Eye (tissue), 1 donor: ENCODE measurements at regions not wholly inside any gene's neighbourhood (a gene's known extent, or its start where the extent isn't known, plus 50 kb on each side); places are given as distances from the start of the nearest gene placed in this dataset.
"Not testable (repeated sequence)": the region's sequence is repeated elsewhere in the genome, so short reads cannot be mapped to it uniquely, and the experiment has no call there.

Experiments
- DNase-seq: peaks from one replicate; pipeline ENCODE4 v3.0.0-alpha.2; 2015

DNA sequence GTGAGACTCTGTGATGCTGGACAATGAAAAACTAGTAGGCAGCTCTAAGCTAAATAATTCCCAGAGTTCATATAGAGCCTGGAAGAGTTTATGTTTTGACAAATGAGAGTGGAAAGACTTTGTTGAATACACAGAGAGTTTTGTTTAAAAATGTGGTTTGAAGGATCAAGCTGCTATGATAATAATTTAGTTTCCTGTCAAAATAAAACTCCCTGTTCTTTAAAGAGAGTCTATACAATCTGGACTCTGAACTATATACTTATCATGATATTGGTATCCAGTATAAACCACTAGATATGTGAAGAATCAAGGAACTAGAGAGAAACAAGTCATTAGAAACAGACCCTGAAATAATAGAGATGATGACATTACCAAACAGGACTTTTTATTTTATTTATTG, 158.6 kb downstream of the C4orf33 start:
- DNase-seq: no peak

DNA sequence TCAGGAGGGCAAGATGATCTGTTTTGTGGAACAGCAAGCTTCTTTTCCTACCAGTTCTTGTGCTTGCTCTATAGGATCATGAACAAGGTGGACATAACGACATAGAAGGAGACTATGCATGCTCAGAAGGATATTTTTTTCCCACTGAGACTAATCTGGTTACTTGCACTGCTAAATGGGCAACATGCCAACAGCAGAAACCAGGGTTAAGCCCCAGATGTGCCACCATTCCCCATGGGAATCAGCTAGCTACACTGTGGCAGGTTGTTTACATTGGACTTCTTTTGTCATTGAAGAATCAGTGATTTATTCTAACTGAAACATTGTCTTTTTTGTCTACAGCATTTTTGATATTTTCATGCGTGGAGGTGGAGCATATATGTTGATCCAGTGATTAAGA, 165.6 kb downstream of the C4orf33 start:
- DNase-seq: no peak

DNA sequence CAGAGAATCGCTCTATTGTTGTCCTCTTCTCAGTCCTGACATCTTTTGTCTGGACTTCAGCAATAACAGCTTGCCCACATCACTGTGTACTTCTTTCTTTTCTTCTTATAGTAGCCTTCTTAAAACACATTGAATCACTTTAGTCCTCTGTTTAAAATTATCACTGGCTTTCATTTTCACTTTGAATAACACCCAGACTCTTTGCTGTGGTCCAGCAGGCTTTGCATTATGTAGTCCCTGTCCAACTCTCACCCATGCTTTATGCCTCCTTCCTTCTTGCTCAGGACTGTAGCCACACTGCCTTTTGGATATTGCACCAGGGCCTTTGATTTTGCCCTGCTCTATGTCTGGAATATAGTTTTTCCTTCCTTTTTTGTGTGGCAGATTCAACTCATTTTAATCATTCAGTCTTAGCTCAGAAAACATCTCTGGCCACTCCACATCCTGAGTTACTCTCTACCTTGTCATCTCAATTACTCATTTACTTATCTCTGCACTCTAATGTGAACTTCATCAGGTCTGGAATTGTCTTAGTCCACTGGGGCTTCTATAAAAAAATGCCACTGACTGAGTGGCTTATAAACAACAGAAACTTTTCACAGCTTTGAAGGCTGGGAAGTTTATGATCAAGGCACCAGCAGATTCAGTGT, 168.2 kb downstream of the C4orf33 start:
- no peak for DNase-seq

DNA sequence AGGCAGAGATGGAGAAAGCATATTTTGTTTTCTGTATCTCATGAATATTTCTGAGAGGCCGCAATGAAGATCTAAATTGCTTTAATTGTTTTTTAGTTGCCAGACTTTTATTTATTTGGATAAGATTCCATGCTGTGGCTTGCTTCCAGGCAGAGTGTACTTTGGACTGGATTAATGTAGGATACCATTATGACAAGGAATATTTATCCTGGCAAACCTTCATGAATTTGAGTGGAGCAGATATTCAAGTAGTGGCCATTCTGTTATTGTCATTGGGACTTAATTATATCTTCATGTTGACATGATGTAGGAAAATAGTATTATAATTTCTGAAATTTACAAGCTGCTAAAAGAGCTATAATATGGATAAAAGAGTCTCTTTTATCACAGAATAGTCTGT, 182.9 kb downstream of the C4orf33 start:
- peak; percentile 3 for DNase-seq

DNA sequence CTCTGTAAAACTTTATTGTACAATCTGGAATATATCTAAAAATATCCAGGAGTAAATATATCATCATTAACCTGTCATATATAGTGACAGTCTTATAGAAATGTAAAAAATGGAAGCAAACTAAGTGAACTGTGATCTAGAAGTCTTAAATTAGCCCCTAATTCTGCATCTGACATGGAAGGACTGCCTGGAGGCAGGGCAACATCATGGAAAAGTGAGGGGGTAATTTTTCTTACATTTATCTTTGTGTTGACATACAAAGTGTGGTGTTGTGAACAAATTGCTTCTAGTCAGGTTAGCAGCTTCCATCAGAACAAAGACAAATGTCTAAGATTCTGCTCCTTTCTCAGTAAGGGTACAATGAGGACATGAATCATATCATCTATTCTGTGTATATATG, 186.3 kb downstream of the C4orf33 start:
- no peak for DNase-seq

DNA sequence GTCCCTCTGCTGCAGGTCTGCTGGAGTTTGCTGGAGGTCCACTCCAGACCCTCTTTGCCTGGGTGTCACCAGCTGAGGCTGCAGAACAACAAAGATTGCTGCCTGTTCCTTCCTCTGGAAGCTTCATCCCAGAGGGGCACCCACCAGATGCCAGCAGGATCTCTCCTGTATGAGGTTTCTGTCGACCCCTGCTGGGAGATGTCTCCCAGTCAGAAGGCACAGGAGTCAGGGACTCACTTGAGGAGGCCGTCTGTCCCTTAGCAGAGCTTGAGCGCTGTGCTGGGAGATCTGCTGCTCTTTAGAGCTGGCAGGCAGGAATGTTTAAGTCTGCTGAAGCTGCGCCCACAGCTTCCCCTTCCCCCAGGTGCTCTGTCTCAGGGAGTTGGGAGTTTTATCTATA, 196.2 kb downstream of the C4orf33 start:
- DNase-seq: not testable (repeated sequence)

DNA sequence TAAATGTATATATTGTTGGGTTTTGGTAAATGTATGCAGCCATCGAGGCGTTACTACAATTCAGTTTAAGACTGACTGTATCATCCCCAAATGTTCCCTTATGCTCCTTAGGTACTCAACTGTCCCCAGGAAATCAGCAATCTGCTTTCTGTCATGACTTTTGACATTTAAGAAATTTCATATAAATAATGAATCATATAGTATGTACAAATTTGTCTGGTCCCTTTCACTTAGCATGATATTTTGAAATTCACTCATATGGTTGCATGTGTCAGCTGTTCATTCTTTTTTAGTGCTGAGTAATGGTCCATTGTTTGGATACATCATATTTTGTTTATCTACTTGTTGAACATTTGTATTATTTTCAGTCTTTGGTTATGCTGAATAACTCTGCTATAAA, 218.8 kb downstream of the C4orf33 start:
- DNase-seq: no peak

DNA sequence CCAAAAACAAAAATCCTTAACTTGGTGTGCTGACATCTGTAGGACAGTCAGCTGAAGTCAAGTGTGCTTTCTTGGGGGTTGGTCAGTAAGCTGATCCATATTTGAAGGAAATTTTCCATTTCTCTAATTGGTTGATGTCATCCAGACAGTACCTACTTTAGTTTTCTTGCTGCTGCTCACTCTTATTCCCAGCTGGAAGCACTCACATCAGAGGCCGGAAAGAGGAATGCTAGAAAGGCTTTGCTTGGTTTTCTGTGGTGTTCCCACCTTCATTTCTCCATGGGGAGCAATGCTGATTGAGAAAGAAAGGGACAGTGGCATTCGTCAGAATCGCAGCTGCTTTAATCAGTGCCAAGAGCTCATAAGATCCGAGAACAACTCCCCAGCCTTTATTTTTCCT, 227.0 kb downstream of the C4orf33 start:
- peak; percentile 23 for DNase-seq

DNA sequence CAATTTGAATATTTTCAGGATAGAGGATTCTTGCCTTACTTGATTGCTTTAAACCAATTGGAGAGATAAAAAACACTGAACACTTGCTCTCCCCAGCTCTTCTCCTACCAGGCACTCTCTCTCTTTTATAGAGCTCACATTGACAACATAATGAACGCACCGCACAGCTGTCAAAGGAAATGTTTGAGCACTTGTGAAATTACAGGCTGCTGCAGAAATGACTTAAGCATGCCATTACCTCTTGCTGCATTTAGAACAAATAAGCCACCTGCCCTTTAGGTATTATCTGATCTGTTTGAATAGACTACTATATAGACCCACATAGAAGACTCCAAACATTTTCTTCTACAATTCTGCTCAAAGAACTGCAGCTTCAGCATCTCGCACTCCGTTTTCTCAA, 227.7 kb downstream of the C4orf33 start:
- DNase-seq: peak; percentile 50

DNA sequence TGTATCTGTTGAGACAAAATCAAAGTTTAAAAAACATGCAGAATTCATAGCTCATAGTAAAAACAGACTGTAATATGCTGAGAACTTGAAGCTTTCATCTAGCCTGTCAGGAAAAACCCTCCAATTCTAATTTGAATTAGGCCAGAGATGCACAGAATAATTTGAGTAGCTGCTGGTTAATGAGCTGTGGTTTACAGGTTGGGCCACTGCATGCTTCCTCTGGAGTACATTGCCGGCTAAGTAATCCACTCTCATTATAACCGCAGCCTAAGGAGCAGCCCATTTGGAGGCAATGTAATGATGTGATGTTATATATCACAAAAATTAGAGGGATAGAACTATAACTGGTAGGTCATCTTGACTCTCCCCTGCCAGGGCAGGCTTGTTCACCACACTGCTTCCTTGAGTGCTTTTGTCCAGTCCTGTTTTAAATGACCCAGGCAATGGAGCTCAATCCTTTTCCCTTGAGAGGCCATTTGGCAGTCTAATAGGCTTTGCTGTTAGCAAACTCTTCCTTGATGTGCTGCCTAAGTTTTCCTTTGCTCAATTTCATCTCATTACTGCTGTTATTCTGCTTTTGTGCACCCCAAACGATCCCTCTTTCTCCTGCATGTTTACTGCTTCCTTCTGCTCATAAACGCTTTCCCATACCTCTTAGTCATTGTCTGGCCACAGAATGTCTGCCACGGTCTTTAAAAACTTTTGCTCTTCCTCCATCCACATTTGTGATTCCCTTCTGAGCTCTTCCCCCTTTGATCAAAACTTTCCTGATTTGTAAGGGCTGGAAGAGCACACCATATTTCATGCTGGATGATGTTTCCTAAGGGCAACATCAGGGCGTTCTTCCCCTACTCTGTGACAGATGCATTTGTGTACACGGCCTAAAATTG, 230.9 kb downstream of the C4orf33 start:
- DNase-seq: peak; percentile 48

DNA sequence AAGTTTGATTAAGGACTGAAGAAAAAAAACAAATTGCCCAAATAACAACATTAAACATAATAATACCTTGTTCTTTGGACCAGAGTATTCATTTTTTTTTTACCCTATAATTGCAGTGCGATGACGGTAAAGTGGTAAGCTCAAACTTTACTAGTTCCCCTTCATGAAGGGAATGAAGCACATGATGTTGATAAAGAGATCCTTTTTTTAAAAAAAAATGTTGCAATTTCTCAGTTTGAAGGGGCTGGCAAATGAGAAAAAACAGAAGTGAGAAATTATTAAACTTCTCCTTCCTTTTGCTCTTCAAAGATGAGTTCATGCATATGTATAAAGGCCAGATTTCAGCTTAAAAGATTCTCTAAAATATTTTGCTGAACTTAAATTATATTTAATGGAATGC, 231.7 kb downstream of the C4orf33 start:
- DNase-seq: no peak

DNA sequence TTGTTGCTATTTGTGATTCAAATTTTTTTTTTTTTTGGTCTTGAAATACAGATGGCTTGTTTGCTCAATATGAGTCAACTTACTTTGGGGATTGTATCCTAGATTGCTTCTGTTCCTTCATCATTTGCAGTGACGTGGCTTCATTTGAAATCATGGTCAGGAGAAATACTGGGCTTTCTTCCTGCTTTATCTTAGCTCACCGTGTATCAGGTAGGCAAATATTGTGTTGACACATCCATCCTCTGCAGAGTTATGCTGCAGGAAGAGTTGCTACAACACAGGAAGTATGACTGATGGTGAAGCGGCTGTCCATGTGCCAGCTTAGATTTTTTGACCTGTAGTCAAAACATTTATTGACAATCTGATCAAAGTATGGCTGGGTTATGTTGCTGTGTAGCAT, 232.2 kb downstream of the C4orf33 start:
- no peak for DNase-seq

DNA sequence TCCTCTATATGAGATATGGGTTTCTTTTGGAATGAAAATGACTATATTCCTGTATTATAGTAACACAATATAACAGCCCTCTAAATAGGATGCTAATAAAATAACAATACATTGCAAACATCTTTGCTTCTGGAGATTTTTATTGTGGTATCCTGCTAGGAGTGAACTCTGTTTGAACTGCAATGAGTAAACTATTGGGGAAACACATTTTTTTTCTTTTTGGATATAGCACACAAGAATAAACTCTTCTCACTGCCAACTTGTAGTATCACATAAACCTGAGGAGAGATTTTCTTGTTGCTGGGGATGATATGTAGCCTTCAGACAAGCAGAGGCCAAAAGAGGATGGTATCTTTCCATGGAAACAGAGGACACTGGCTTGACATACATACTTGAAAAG, 238.2 kb downstream of the C4orf33 start:
- DNase-seq: no peak

DNA sequence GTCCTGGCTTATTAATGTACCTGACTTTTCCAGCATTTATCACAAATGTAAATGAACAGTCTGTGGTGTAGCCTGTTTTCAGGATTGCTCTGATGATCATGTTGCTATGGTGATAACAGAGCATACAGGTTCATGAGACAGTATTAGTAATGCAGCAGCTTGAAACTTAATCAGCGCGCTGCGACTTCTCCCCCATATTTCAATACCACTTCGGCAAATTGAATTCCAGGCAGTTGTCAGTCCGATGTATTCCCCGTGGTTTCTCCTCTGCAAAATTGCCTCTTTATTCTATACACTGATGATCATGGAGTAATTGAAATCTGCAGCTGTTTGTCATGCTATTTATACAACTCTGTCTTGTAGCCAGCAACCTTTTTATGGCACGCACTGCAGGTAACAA, 239.3 kb downstream of the C4orf33 start:
- DNase-seq: no peak

DNA sequence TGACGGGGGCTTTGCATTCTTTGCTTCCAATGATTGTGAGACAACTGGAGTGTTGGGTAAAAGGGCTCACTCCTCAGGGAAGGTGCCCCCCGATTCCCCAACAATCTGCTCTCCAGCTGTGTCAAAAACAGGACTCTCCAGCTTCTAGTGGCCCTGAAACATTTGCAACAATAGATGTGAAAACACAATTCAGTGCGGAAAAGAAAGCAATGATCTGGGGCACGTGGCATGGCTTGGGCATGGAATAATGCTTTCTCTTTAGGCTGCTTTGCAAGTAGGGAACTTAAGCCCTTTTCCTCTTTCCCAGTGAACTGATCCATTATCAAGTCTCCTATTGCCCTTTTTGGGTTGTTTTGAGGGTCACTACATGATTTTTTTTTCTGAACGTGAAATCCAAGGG, 239.9 kb downstream of the C4orf33 start:
- DNase-seq: no peak

DNA sequence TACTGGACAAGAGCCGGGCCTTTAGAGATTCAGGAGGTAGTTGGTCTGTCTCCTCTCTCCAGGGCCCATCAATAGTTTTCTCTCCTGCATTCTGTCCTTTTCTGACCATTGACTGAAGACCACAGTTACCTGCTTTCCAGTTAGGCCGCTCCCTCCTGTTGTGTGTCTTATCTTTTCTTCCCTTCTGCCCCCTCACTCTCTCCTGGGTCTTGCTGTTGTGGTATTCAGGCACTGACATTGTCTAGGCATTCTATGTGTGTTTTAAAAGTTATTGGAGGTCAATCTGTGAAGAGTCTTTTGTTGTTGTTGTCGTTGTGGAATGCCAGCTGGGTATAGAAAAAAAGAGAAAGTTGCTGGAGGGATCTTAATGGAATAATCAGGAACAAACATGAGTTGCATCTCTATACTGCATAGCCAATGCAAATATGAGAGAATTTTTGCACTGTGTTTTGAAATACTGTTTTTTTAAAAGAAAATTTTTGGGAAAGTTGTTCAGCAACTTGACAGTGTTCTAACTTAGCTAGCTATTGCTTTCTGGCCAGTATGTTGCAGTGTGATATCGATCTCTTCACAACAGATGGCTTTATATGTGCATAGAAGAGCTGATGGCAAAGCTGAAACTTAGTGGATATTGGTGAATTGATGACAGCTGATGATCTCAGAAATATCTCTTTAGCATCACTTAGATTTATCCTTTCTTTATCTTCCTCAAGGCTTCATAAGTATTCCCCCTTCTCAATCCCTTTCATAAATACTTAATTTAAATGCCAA, 240.7 kb downstream of the C4orf33 start:
- DNase-seq: no peak

DNA sequence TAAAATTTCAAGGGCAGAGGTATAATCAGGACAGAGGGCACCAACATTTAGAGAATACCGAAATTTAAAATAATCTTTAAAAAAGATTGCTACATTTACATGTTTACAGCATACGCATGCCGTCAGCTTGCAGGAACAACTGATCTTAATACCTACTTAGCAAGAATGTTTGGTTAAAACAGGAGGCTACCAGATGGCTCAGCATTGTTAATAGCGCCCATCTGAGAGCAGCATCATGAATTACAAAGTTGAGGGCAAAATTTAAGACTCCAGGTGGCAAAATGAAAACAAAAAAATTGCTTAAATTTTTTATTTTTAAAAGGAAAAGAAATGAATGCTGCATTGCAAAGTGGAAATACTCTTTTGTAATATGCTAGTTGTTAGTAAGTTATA, 241.3 kb downstream of the C4orf33 start:
- no peak for DNase-seq

DNA sequence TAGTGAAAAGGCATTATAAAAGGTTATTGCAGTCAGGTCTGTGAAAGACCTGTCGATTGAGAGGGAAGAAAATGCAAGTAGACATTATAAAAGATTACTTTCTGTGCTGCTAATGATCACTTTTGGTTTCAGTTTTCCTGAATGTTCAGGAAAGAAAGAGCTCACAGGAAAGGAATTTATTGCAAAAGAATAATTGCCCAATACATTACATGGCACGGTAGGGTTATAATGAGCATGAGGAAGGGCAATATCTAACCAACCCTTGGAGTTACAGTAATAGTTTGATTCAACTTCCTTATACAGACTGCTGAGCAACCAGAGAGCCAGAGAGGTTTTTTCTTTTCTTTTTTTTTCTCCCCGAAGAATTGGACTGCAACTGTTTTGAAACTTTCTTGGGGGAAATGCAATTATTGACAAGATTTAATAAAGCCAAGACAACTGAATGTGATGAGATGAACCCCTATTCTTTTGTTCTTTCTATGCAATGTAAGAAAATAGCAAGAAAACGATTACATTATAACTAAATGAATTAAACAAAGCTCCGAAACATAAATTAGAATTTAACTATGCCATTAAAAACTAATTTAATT, 247.0 kb downstream of the C4orf33 start:
- DNase-seq: peak; percentile 58

DNA sequence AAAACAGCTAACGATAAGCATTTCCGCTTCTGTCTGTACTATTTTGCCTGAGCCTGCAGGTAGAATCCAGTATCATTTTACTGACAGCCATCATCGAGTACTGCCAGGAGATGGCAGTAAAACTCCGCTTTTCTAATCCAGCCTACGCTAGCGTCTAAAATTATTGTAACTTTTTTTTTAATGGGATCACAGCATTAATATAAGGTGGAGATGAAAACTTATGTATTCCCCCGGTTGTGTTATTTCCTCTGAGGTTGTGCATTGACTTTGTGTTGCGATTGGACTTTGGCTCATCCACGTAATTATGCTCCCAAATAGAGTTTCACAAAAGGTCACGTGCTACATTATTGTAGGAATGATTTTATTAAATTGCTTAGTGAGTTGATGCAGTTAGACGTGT, 248.1 kb downstream of the C4orf33 start:
- DNase-seq: peak; percentile 71

DNA sequence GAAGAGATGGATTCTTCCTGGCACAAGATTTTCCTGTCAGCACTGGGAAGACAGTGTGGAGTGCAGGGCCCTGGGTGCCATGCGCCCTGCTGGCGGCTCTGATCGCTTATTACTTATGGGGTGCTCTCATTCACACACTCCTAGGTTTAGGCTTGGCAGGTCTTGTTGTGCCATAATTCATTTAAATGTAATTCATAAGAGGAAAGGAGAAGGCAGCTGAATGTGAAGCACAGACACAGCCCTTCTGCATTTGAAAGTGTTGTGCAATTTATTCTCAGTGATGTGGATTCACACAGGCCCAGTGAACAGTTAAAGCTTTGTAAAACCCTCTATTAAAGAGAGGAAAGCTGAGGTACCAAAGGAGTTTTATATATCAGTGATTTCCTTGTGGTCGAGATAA, 249.7 kb downstream of the C4orf33 start:
- DNase-seq: no peak

DNA sequence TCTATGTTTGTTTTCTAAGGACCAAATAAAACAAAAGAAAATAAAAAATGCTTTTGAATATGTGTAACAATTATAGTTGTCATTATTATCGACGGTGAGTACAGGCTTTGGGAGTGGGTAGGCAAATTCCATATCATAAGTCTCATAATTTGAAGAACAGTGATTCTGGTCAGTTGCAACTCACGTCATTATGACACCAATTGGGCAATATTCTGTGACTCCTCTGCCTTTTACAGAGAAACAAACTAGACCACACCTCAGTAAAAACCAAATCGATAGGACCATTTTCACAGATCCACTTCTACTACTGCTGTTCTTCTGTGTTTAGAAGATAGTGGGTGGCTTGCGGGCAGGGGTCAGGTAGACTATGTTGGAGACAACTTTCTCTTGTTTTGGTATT, 250.1 kb downstream of the C4orf33 start:
- no peak for DNase-seq

DNA sequence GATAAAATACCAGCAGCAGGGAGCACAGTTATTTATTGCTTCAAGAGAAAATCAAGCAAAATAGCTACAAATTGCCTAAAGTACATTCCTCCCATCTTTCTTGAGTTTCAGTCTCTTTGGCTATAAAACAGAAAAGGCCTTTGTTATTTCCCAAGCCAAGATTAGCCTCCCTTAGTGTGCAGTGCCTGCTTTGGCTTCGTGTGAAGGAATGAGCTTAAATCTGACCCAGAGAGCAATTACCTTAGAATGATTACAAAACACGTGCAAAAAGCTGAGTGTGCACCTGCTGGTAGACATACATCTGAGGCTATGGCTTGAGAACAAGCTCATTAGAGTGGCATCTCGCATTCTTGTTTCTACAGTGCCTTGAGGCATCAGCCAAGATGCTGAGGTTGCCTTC, 250.8 kb downstream of the C4orf33 start:
- no peak for DNase-seq
